ENCODE measurements at regions not wholly inside any gene's neighbourhood (a gene's known extent, or its start where the extent isn't known, plus 50 kb on each side); places are given as distances from the start of the nearest gene placed in this dataset.
"Not testable (repeated sequence)": the region's sequence is repeated elsewhere in the genome, so short reads cannot be mapped to it uniquely, and the experiment has no call there.

- TF ChIP-seq NR2C2 (IDR thresholded peaks at IDR 0.05; ENCODE audit: borderline replicate concordance, control insufficient read depth, insufficient read length, low read depth), result no peak
- TF ChIP-seq SPI1 (IDR thresholded peaks at IDR 0.05; ENCODE audit: borderline replicate concordance, insufficient read depth, low read depth, low read length), result no peak
- no peak for TF ChIP-seq FOXK2 (IDR thresholded peaks at IDR 0.05)
- no peak for TF ChIP-seq BHLHE40 (IDR thresholded peaks at IDR 0.05; ENCODE audit: borderline replicate concordance in 1 of 2, low read depth in 2 of 2, low read length in 1 of 2)
- no peak for TF ChIP-seq ESRRA (IDR thresholded peaks at IDR 0.05; ENCODE audit: low read length)
- no peak for TF ChIP-seq IRF3 (IDR thresholded peaks at IDR 0.05)
- no peak for TF ChIP-seq ASH2L (IDR thresholded peaks at IDR 0.05; ENCODE audit: borderline replicate concordance, low read depth)
- no peak for TF ChIP-seq ZNF384 (IDR thresholded peaks at IDR 0.05; ENCODE audit: borderline replicate concordance, low read depth, low read length)
- TF ChIP-seq ATF7 (IDR thresholded peaks at IDR 0.05; ENCODE audit: low read depth), result no peak
These were observed 1016.4 kb upstream of the KCND2 start (continued) for GRCh38 chr7:119256446-119257131.

DNA sequence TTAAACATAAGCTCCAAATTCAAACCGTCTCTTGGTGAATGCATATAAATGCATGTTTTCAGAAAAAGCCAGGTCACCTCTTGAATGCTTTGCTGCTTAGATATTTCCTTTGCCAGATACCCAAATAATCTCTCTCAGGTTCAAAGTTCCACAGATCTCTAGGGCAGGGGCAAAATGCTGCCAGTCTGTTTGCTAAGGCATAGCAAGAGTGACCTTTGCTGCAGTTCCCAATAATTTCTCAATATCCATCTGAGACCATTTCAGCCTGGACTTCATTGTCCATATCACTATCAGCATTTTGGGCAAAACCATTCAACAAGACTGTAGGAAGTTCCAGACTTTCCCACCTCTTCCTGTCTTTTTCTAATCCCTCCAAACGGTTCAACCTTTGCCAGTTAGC lies 1006.2 kb upstream of the KCND2 start:
- in situ Hi-C loops (cut with MboI), result loop anchor here (10.0 to 25.0 kb wide), 2 partner anchors 1296 to 1458 kb away; no protein-coding TSS in a partner anchor
- H3K4me2 ChIP-seq (ENCODE audit: control insufficient read depth, insufficient read depth); intact Hi-C loops (cut with micrococcal nuclease; ENCODE audit: unreplicated experiment); H3K27me3 ChIP-seq (replicated peaks in 1 of 2; ENCODE audit: control insufficient read depth in 2 of 2, insufficient read depth in 2 of 2, low read length in 1 of 2); ATAC-seq; H3K4me1 ChIP-seq (ENCODE audit: control insufficient read depth, insufficient read depth, low read length); H2AFZ ChIP-seq (ENCODE audit: control insufficient read depth, low read depth, low read length); H3K79me2 ChIP-seq (ENCODE audit: control insufficient read depth, insufficient read depth, low read length); BruUV-seq (replicated peaks); H3K9me3 ChIP-seq (replicated peaks; ENCODE audit: control insufficient read depth, insufficient read depth, low read length); DNase-seq (ENCODE audit: low read depth, low spot score); H3K27ac ChIP-seq (ENCODE audit: control insufficient read depth, insufficient read depth); H3K36me3 ChIP-seq (ENCODE audit: control insufficient read depth in 2 of 2, insufficient read depth in 2 of 2, low read length in 1 of 2); RAD21 ChIA-PET (ENCODE audit: unreplicated experiment); H3K9ac ChIP-seq (ENCODE audit: control insufficient read depth, insufficient read depth, low read length); H3K4me3 ChIP-seq; SMC1A ChIA-PET (ENCODE audit: uncharacterized antibody, unreplicated experiment); FAIRE-seq; CTCF ChIA-PET; H4K20me1 ChIP-seq (ENCODE audit: control insufficient read depth, insufficient read depth); POLR2A ChIA-PET: not testable (repeated sequence)
- WGBS (ENCODE audit: insufficient coverage, insufficient replicate concordance, low lambda C conversion rate, missing lambda C conversion rate), result 35% methylated on average over 2 of the region's 2 CpGs
